ENCODE measurements at regions not wholly inside any gene's neighbourhood (a gene's known extent, or its start where the extent isn't known, plus 50 kb on each side); places are given as distances from the start of the nearest gene placed in this dataset.

- ATAC-seq (ENCODE audit: low read depth) (no peak), DNase-seq (no peak)
- Histone ChIP-seq H3K36me3 (replicated peaks in 1 of 2; ENCODE audit: control extremely low read depth in 1 of 2, control insufficient read depth in 1 of 2, extremely low read depth in 1 of 2, insufficient read depth in 2 of 2, low read length in 1 of 2) (no peaks in the 10 kb centered on the region), H4K20me1 (ENCODE audit: control insufficient read depth, insufficient read depth, low read length, poor library complexity, severe bottlenecking) (no peaks in the 10 kb centered on the region), H3K27me3 (replicated peaks in 1 of 4; ENCODE audit: control extremely low read depth in 1 of 4, control insufficient read depth in 3 of 4, insufficient read depth in 4 of 4, low read length in 3 of 4) (no peaks in the 10 kb centered on the region), H3K4me2 (replicated peaks; ENCODE audit: low read depth, low read length, poor library complexity, severe bottlenecking) (no peak overlapping the region), H2AFZ (ENCODE audit: insufficient read depth, low read depth, low read length, poor library complexity, severe bottlenecking) (no peak overlapping the region), H3K9me3 (ENCODE audit: control extremely low read depth in 1 of 3, control insufficient read depth in 2 of 3, insufficient read depth in 1 of 3, low read length in 2 of 3) (no peaks in the 10 kb centered on the region), H3K79me2 (ENCODE audit: control insufficient read depth, insufficient read depth, low read length) (no peaks in the 10 kb centered on the region), H3K27ac (ENCODE audit: low read length in 2 of 2) (no peak overlapping the region), H3K9ac (ENCODE audit: low read length) (no peak overlapping the region), H3K4me3 (ENCODE audit: control extremely low read depth in 1 of 5, extremely low read depth in 1 of 5, insufficient read depth in 1 of 5, low read depth in 2 of 5, low read length in 4 of 5) (no peak overlapping the region), H3K4me1 (ENCODE audit: control insufficient read depth in 2 of 2, insufficient read depth in 2 of 2, low read length in 2 of 2) (no peaks in the 10 kb centered on the region)
- WGBS (ENCODE audit: insufficient coverage), result 91% methylated on average over 4 of the region's 6 CpGs
- POLR2A ChIA-PET, result no interaction called here
- Mint-ChIP-seq H3K4me3 (no peak overlapping the region), H3K27ac (no peak overlapping the region), H3K27me3 (peaks cover 12% of the 10 kb centered on the region), H3K9me3 (ENCODE audit: insufficient read depth) (peaks cover 7% of the 10 kb centered on the region), H3K4me1 (no peaks in the 10 kb centered on the region)
- TF ChIP-seq EZH2 (IDR thresholded peaks at IDR 0.05; ENCODE audit: borderline replicate concordance, insufficient read depth, low read depth, low read length, poor library complexity, severe bottlenecking) (no peak), CTCF (IDR thresholded peaks at IDR 0.05) (no peak)
- CTCF ChIA-PET, result no interaction called here
- intact Hi-C loops (cut with micrococcal nuclease), result no loop called here
Measured at GRCh38 chr14:53879747-53880146, 76.9 kb downstream of the BMP4 start.

- TF ChIP-seq CTCF (IDR thresholded peaks at IDR 0.05) (no peak), EZH2 (IDR thresholded peaks at IDR 0.05; ENCODE audit: borderline replicate concordance, insufficient read depth, low read depth, low read length, poor library complexity, severe bottlenecking) (no peak)
- Histone ChIP-seq H3K9me3 (ENCODE audit: control extremely low read depth in 1 of 3, control insufficient read depth in 2 of 3, insufficient read depth in 1 of 3, low read length in 2 of 3) (no peaks in the 10 kb centered on the region), H3K9ac (ENCODE audit: low read length) (no peak overlapping the region), H3K4me3 (ENCODE audit: control extremely low read depth in 1 of 5, extremely low read depth in 1 of 5, insufficient read depth in 1 of 5, low read depth in 2 of 5, low read length in 4 of 5) (no peak overlapping the region), H3K27me3 (replicated peaks in 1 of 4; ENCODE audit: control extremely low read depth in 1 of 4, control insufficient read depth in 3 of 4, insufficient read depth in 4 of 4, low read length in 3 of 4) (no peaks in the 10 kb centered on the region), H3K79me2 (ENCODE audit: control insufficient read depth, insufficient read depth, low read length) (no peaks in the 10 kb centered on the region), H3K36me3 (replicated peaks in 1 of 2; ENCODE audit: control extremely low read depth in 1 of 2, control insufficient read depth in 1 of 2, extremely low read depth in 1 of 2, insufficient read depth in 2 of 2, low read length in 1 of 2) (no peaks in the 10 kb centered on the region), H2AFZ (ENCODE audit: insufficient read depth, low read depth, low read length, poor library complexity, severe bottlenecking) (no peak overlapping the region), H3K27ac (ENCODE audit: low read length in 2 of 2) (no peak overlapping the region), H3K4me2 (replicated peaks; ENCODE audit: low read depth, low read length, poor library complexity, severe bottlenecking) (no peak overlapping the region), H3K4me1 (ENCODE audit: control insufficient read depth in 2 of 2, insufficient read depth in 2 of 2, low read length in 2 of 2) (no peaks in the 10 kb centered on the region), H4K20me1 (ENCODE audit: control insufficient read depth, insufficient read depth, low read length, poor library complexity, severe bottlenecking) (no peaks in the 10 kb centered on the region)
- intact Hi-C loops (cut with micrococcal nuclease), result no loop called here
- H3K9me3 Mint-ChIP-seq (ENCODE audit: insufficient read depth), result peaks cover 7% of the 10 kb centered on the region
- WGBS (ENCODE audit: insufficient coverage), result 81% methylated on average over 5 of the region's 8 CpGs
- H3K4me1 Mint-ChIP-seq, result no peaks in the 10 kb centered on the region
- no peak for ATAC-seq (ENCODE audit: low read depth)
- ChIA-PET POLR2A (no interaction called here), CTCF (no interaction called here)
- no peak for DNase-seq
- H3K27ac Mint-ChIP-seq, result no peak overlapping the region
- no peak overlapping the region for H3K4me3 Mint-ChIP-seq
- H3K27me3 Mint-ChIP-seq, result peaks cover 12% of the 10 kb centered on the region
Measured at GRCh38 chr14:53879022-53879686, 77.5 kb downstream of the BMP4 start.

All from B cell (primary cell).